Activated naive CD4-positive, alpha-beta T cell treated with anti-CD3 and anti-CD28 coated beads, Interleukin-2, amount 10 ng/mL, durations not matched to agents 7 days and 5 days (primary cell): ENCODE measurements at regions not wholly inside any gene's neighbourhood (a gene's known extent, or its start where the extent isn't known, plus 50 kb on each side); places are given as distances from the start of the nearest gene placed in this dataset.

Source experiments
- CTCF ChIA-PET: fragments of 350-600 bp; sonication (Branson Sonifier 250); formaldehyde crosslinking; loops from one replicate; lab custom pipeline; 2021; ENCODE audit warnings: antibody characterized with exemption; lab: Charles Lee
- DNase-seq: peaks from one replicate; pipeline ENCODE4 v3.0.0-alpha.2; 2020
- H3K27ac Mint-ChIP-seq: one replicate; pipeline ENCODE4 v1.8.0; 2021; ENCODE audit warnings: mild to moderate bottlenecking, moderate library complexity, mixed read lengths
- H3K27me3 Mint-ChIP-seq: one replicate; pipeline ENCODE4 v1.8.0; 2021; ENCODE audit warnings: mild to moderate bottlenecking, mixed read lengths
- H3K36me3 Mint-ChIP-seq: one replicate; pipeline ENCODE4 v1.8.0; 2021; ENCODE audit warnings: mixed read lengths
- H3K4me1 Mint-ChIP-seq: one replicate; pipeline ENCODE4 v1.8.0; 2021; ENCODE audit warnings: mixed read lengths
- H3K4me3 Mint-ChIP-seq: one replicate; pipeline ENCODE4 v1.8.0; 2021; ENCODE audit warnings: mild to moderate bottlenecking, moderate library complexity, mixed read lengths
- H3K9me3 Mint-ChIP-seq: one replicate; pipeline ENCODE4 v1.8.0; 2021; ENCODE audit warnings: mixed read lengths

- Mint-ChIP-seq H3K9me3 (no peaks in the 10 kb centered on the region), H3K27ac (no peak overlapping the region), H3K36me3 (no peaks in the 10 kb centered on the region), H3K4me1 (no peaks in the 10 kb centered on the region), H3K4me3 (no peak overlapping the region), H3K27me3 (no peaks in the 10 kb centered on the region)
- CTCF ChIA-PET: no interaction called here
- DNase-seq: no peak
Observed at GRCh38 chr5:90161414-90161813, 248.1 kb downstream of the CETN3 start.

GRCh38 chr5:90158131-90158530, 251.4 kb downstream of the CETN3 start:
- H3K4me1 Mint-ChIP-seq: no peaks in the 10 kb centered on the region
- H3K4me3 Mint-ChIP-seq: no peak overlapping the region
- H3K27me3 Mint-ChIP-seq: no peaks in the 10 kb centered on the region
- no peak for DNase-seq
- no peaks in the 10 kb centered on the region for H3K9me3 Mint-ChIP-seq
- no peak overlapping the region for H3K27ac Mint-ChIP-seq
- no peaks in the 10 kb centered on the region for H3K36me3 Mint-ChIP-seq
- CTCF ChIA-PET: no interaction called here

- no peaks in the 10 kb centered on the region for H3K9me3 Mint-ChIP-seq
- no peak overlapping the region for H3K4me3 Mint-ChIP-seq
- H3K36me3 Mint-ChIP-seq: no peaks in the 10 kb centered on the region
- CTCF ChIA-PET: no interaction called here
- no peak overlapping the region for H3K27ac Mint-ChIP-seq
- H3K27me3 Mint-ChIP-seq: no peaks in the 10 kb centered on the region
- no peak for DNase-seq
- no peaks in the 10 kb centered on the region for H3K4me1 Mint-ChIP-seq
Observed at GRCh38 chr5:90153031-90153430, 256.5 kb downstream of the CETN3 start.

- Mint-ChIP-seq H3K9me3 (no peaks in the 10 kb centered on the region), H3K4me3 (no peak overlapping the region)
- CTCF ChIA-PET: no interaction called here
Observed at GRCh38 chr5:90144625-90145327, 264.8 kb downstream of the CETN3 start.

GRCh38 chr5:90142541-90142940, 267.0 kb downstream of the CETN3 start:
- Mint-ChIP-seq H3K27me3 (no peaks in the 10 kb centered on the region), H3K36me3 (no peaks in the 10 kb centered on the region), H3K27ac (no peak overlapping the region), H3K9me3 (no peaks in the 10 kb centered on the region), H3K4me3 (no peak overlapping the region), H3K4me1 (no peaks in the 10 kb centered on the region)
- CTCF ChIA-PET: no interaction called here
- DNase-seq: no peak

More at GRCh38 chr5:90144625-90145327, 264.8 kb downstream of the CETN3 start:
- Mint-ChIP-seq H3K27me3 (no peaks in the 10 kb centered on the region), H3K4me1 (no peaks in the 10 kb centered on the region), H3K27ac (no peak overlapping the region), H3K36me3 (no peaks in the 10 kb centered on the region)
- no peak for DNase-seq

- H3K36me3 Mint-ChIP-seq: no peaks in the 10 kb centered on the region
- H3K27me3 Mint-ChIP-seq: no peaks in the 10 kb centered on the region
- H3K4me1 Mint-ChIP-seq: no peaks in the 10 kb centered on the region
- no peak overlapping the region for H3K4me3 Mint-ChIP-seq
- DNase-seq: no peak
- no peaks in the 10 kb centered on the region for H3K9me3 Mint-ChIP-seq
- H3K27ac Mint-ChIP-seq: no peak overlapping the region
- CTCF ChIA-PET: no interaction called here
Observed at GRCh38 chr5:90141984-90142383, 267.6 kb downstream of the CETN3 start.

GRCh38 chr5:90136952-90137528, 272.5 kb downstream of the CETN3 start:
- CTCF ChIA-PET: no interaction called here
- no peak overlapping the region for H3K27ac Mint-ChIP-seq
- H3K4me1 Mint-ChIP-seq: no peaks in the 10 kb centered on the region
- H3K36me3 Mint-ChIP-seq: no peaks in the 10 kb centered on the region
- H3K27me3 Mint-ChIP-seq: no peaks in the 10 kb centered on the region
- no peaks in the 10 kb centered on the region for H3K9me3 Mint-ChIP-seq
- DNase-seq: no peak
- no peak overlapping the region for H3K4me3 Mint-ChIP-seq

GRCh38 chr5:90135779-90136378, 273.7 kb downstream of the CETN3 start:
- Mint-ChIP-seq H3K27me3 (no peaks in the 10 kb centered on the region), H3K27ac (no peak overlapping the region), H3K36me3 (no peaks in the 10 kb centered on the region), H3K9me3 (no peaks in the 10 kb centered on the region), H3K4me3 (no peak overlapping the region), H3K4me1 (no peaks in the 10 kb centered on the region)
- no peak for DNase-seq
- CTCF ChIA-PET: no interaction called here

GRCh38 chr5:90134892-90135291, 274.7 kb downstream of the CETN3 start:
- Mint-ChIP-seq H3K27ac (no peak overlapping the region), H3K9me3 (no peaks in the 10 kb centered on the region), H3K36me3 (no peaks in the 10 kb centered on the region), H3K4me3 (no peak overlapping the region), H3K4me1 (no peaks in the 10 kb centered on the region), H3K27me3 (no peaks in the 10 kb centered on the region)
- DNase-seq: no peak
- CTCF ChIA-PET: no interaction called here

GRCh38 chr5:90134381-90134780, 275.2 kb downstream of the CETN3 start:
- Mint-ChIP-seq H3K9me3 (no peaks in the 10 kb centered on the region), H3K4me1 (no peaks in the 10 kb centered on the region), H3K27me3 (no peaks in the 10 kb centered on the region), H3K36me3 (no peaks in the 10 kb centered on the region), H3K4me3 (no peak overlapping the region), H3K27ac (no peak overlapping the region)
- CTCF ChIA-PET: no interaction called here
- no peak for DNase-seq

- Mint-ChIP-seq H3K36me3 (no peaks in the 10 kb centered on the region), H3K27me3 (no peaks in the 10 kb centered on the region), H3K9me3 (no peaks in the 10 kb centered on the region), H3K27ac (no peak overlapping the region), H3K4me1 (no peaks in the 10 kb centered on the region), H3K4me3 (no peak overlapping the region)
- CTCF ChIA-PET: no interaction called here
- no peak for DNase-seq
Observed at GRCh38 chr5:90133941-90134340, 275.6 kb downstream of the CETN3 start.

GRCh38 chr5:90131383-90132133, 278.0 kb downstream of the CETN3 start:
- Mint-ChIP-seq H3K36me3 (no peaks in the 10 kb centered on the region), H3K27me3 (no peaks in the 10 kb centered on the region), H3K4me3 (no peak overlapping the region), H3K27ac (no peak overlapping the region), H3K9me3 (no peaks in the 10 kb centered on the region), H3K4me1 (no peaks in the 10 kb centered on the region)
- DNase-seq: no peak
- CTCF ChIA-PET: no interaction called here

GRCh38 chr5:90128551-90128950, 281.0 kb downstream of the CETN3 start:
- Mint-ChIP-seq H3K4me3 (no peak overlapping the region), H3K36me3 (no peaks in the 10 kb centered on the region), H3K27me3 (no peaks in the 10 kb centered on the region), H3K4me1 (no peaks in the 10 kb centered on the region), H3K9me3 (no peaks in the 10 kb centered on the region), H3K27ac (no peak overlapping the region)
- DNase-seq: no peak
- CTCF ChIA-PET: no interaction called here

GRCh38 chr5:90119531-90119971, 290.0 kb downstream of the CETN3 start:
- H3K27me3 Mint-ChIP-seq: no peaks in the 10 kb centered on the region

More at GRCh38 chr5:90119531-90119971, 290.0 kb downstream of the CETN3 start:
- H3K4me3 Mint-ChIP-seq: no peak overlapping the region
- no peaks in the 10 kb centered on the region for H3K4me1 Mint-ChIP-seq
- no peaks in the 10 kb centered on the region for H3K9me3 Mint-ChIP-seq
- CTCF ChIA-PET: no interaction called here
- no peak for DNase-seq
- no peaks in the 10 kb centered on the region for H3K36me3 Mint-ChIP-seq
- H3K27ac Mint-ChIP-seq: no peak overlapping the region
